GM21515 (cell line): ENCODE measurements at regions not wholly inside any gene's neighbourhood (a gene's known extent, or its start where the extent isn't known, plus 50 kb on each side); places are given as distances from the start of the nearest gene placed in this dataset.
"Not testable (repeated sequence)": the region's sequence is repeated elsewhere in the genome, so short reads cannot be mapped to it uniquely, and the experiment has no call there.

Experiments used
- ATAC-seq: cut with Tn5 transposase; IDR thresholded peaks from one replicate; pipeline ENCODE4 v1.9.1; 2021; ENCODE audit not compliant: unreplicated experiment

- ATAC-seq, result no peak
Measured at GRCh38 chr13:64186503-64187250, 2771.0 kb upstream of the PCDH20 start.

DNA sequence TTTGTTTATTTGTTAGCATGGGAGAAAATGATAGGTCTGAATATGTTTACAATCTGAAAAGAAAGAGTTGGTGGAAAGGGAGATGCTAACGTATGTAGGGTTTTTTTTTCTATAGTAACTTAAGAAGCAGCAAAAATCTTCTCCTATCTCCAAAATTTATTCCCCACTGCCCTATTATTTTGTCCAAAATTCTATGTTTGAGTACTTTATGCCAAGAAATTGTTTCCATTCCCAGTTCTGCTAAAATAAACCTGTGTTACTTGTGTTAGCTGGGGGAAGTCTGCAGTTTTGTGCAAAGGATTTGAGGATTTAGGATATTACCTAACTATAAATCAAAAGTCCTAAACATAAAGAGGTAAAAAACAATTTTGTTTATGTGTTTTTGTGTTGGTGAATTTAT is 2770.4 kb upstream of the PCDH20 start:
- no peak for ATAC-seq

GRCh38 chr13:64180756-64181155 is 2765.1 kb upstream of the PCDH20 start:
- no peak for ATAC-seq

GRCh38 chr13:64165826-64166225 is 2750.2 kb upstream of the PCDH20 start:
- no peak for ATAC-seq

GRCh38 chr13:64164435-64164834 is 2748.8 kb upstream of the PCDH20 start:
- ATAC-seq, result no peak

DNA sequence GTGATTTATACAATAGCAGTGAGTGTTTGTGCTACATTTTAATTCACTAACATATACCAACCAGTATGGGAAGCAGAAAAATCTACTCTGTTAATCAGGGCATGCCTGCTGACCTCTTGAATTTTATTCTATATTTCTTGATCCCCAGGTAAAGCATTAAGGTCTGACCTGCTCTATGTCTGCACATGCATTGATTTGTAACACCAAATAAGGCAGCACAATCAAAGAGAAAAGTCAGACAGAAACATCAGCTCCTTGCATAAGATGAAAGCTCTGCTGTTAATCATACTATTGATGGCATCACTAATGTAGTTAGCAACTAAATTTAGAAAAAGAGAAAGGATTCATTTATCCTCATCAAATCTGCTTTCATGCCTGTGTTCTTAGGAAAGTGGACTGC is 2744.8 kb upstream of the PCDH20 start:
- ATAC-seq, result no peak

GRCh38 chr13:64158908-64159307 is 2743.3 kb upstream of the PCDH20 start:
- no peak for ATAC-seq

DNA sequence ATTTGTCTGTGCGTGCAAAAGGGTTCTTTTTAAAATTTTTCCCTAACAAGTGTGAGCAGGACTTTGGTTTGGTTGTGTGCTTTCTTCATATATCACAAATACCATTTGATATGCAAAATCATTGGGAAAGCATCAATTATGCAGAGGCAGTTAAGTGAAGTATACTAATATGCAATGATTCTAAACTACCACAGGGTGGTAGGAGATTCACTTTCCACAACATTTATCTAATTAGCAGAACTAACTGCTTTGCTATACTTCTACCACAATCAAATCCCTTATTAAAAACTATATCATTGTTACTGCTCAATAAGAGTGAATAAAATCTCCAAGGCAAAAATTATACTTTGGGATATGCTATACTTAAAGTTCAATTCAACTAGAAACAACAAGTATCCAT is 2738.9 kb upstream of the PCDH20 start:
- ATAC-seq, result no peak

GRCh38 chr13:64130600-64130999 is 2715.0 kb upstream of the PCDH20 start:
- ATAC-seq, result no peak

DNA sequence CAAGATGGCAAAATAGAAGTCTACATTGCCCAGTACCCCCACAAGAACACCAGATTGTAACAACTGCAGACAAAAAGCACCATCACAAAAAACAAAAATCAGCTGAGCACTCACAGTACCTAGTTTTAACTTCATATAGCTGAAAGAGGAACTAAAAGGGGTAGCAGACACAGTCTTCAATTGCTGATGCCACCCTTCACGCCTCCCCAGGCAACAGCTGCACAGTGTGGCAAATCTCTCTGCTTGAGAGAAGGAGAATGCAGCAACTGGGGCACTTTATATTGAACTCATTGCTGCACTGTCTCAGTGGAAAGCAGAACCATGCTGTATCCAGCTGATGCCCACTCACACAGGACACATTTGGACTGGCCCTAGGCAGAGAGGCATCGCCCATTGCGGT is 2714.5 kb upstream of the PCDH20 start:
- ATAC-seq, result no peak

DNA sequence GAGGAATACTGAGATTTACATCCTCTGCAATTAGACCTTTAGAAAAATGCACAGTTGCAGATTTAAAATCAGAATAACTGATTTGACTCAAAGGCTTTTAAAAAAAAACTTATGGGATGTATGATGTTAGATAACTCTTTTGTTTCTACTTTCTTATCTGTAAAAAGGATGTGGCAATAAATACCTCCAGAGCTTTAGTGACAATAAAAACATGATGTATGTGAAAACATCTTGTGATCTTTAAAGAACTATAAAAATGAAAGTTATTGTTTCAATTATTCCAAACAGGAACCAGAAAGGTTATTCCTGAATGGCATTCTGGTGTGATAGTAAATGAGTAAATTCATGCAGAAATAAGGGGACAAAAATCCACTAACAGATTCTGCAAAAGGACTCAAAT is 2712.2 kb upstream of the PCDH20 start:
- ATAC-seq, result no peak

GRCh38 chr13:64127192-64127591 is 2711.5 kb upstream of the PCDH20 start:
- no peak for ATAC-seq

- not testable (repeated sequence) for ATAC-seq
Measured at GRCh38 chr13:64121023-64121709, 2705.5 kb upstream of the PCDH20 start.

- ATAC-seq, result no peak
Measured at GRCh38 chr13:64099994-64100393, 2684.3 kb upstream of the PCDH20 start.

DNA sequence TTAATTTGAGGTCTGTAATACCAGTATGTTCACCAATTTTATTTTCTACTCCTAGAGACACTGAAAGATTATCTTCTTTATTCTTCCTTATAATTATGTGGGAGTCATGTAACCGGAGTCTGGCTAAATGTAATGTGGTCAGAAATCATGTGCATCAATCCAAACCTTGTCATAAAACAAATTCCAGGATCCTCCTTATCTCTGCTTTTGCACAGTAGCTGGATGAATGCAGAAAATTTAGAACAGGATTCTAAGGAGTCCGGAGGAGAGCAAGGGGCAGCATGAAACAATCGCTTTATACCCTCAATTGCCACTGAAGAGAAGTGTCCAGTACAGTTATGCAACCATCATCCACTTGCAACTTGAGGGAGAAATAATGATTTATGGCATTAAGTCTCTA is 2674.7 kb upstream of the PCDH20 start:
- ATAC-seq, result no peak

DNA sequence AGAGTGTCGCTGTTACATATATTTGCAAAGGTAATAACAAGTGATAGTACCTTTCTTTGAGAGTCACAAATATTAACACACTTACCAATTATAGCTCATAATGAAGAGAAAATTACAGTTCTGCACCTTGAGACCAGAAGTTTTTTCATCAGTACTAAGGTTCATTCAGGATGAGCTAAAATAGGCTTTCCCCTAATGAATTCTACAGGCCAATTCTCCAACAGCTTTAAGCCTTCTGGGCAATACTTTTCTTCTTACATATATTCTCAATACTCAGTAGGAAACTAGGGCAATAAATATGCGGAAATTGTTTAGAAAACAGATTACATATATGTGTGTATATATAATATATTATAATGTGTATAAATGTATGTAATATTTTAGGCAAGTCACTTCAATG is 2672.8 kb upstream of the PCDH20 start:
- no peak for ATAC-seq

DNA sequence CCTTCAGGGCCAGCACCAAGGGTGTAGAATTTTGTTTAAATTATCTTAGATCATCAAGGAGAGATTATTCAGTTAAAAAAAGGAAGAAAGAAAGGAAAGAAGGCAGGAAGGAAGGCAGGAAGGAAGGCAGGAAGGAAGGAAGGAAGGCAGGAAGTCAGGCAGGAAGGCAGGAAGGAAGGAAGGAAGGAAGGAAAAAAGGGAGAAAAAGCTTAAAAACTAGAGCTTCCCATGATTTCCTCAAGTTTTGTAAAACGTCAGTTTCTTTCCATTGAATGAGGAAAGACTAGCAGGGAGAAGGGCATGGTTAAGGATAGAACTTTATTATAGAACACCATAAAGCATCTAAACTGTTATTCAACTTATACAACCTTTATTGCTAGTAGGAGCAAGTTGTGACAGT is 2672.0 kb upstream of the PCDH20 start:
- no peak for ATAC-seq

DNA sequence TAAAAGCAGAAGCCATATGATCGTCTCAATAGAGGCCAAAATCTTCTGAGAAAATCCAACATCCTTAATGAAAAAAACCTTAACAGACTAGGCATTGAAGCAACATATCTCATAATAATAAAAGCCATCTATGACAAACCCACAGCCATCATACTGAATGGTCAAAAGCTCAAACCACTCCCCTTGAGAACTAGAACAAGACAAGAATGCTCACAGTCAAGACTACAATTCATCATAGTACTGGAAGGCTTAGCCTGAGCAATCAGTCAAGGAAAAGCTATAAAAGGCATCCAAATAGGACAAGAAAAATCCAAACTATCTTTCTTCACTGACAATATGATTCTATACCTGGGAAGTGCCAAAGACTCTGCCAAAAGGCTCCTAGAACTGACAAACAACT is 2668.2 kb upstream of the PCDH20 start:
- no peak for ATAC-seq

GRCh38 chr13:64083396-64083795 is 2667.7 kb upstream of the PCDH20 start:
- ATAC-seq, result no peak

GRCh38 chr13:64078480-64078936 is 2662.9 kb upstream of the PCDH20 start:
- no peak for ATAC-seq

DNA sequence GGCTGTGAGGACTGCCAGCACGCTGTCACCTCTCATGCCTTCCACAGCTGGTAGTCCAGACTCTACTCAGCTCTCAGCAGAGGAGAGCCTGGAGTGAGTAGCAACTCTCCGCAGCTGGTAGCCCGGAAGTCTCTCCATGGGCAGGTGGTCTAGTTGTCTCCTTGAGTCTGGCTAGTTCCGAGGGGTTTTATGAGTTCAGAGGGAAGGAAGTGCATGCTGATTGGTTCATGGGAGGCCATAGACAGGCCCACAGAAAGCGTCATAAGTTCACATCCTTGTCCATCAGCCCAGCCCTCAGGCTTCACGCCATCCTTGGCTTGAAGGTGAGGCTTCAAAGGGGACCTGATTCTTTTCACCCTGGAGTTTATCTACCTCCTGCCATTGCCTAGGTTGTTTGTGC is 2662.4 kb upstream of the PCDH20 start:
- no peak for ATAC-seq

- not testable (repeated sequence) for ATAC-seq
Measured at GRCh38 chr13:64077132-64077835, 2661.6 kb upstream of the PCDH20 start.
